Osteoblast (primary cell): ENCODE measurements at regions not wholly inside any gene's neighbourhood (a gene's known extent, or its start where the extent isn't known, plus 50 kb on each side); places are given as distances from the start of the nearest gene placed in this dataset.
A peak's percentile ranks its signal among the peaks of the same experiment; 100 is the strongest.

Experiments
- DNase-seq: peaks from one replicate; pipeline ENCODE4 v3.0.0; 2011; ENCODE audit warnings: low spot score, mixed read lengths; ENCODE audit not compliant: insufficient read length; ENCODE audit errors: missing footprints
- H2AFZ ChIP-seq: 2 replicates; pipeline ENCODE4 v1.6.0; 2011; ENCODE audit warnings: mild to moderate bottlenecking, low read length
- H3K27ac ChIP-seq: 2 replicates; pipeline ENCODE4 v1.5.1; 2011; ENCODE audit warnings: mild to moderate bottlenecking, low read depth, low read length, moderate library complexity
- H3K27me3 ChIP-seq: 2 replicates; pipeline ENCODE4 v1.6.0; 2012; ENCODE audit warnings: mild to moderate bottlenecking, control low read depth, inconsistent platforms, low read length, moderate library complexity; ENCODE audit not compliant: insufficient read depth
- H3K36me3 ChIP-seq: 2 replicates; pipeline ENCODE4 v1.5.1; 2011; ENCODE audit warnings: mild to moderate bottlenecking, low read length, control low read depth, moderate library complexity; ENCODE audit not compliant: insufficient read depth
- H3K4me1 ChIP-seq: 2 replicates; pipeline ENCODE4 v1.5.1; 2011; ENCODE audit warnings: mild to moderate bottlenecking, low read length, control low read depth, moderate library complexity; ENCODE audit not compliant: insufficient read depth
- H3K4me2 ChIP-seq: 2 replicates; pipeline ENCODE4 v1.6.0; 2011; ENCODE audit warnings: mild to moderate bottlenecking, low read length; ENCODE audit not compliant: insufficient read depth
- H3K4me3 ChIP-seq: fragments of 200-600 bp; sonication (generic); 3 replicates; pipeline ENCODE4 v1.5.1; 2012; ENCODE audit warnings: mild to moderate bottlenecking, low read length, inconsistent platforms; ENCODE audit not compliant: insufficient read depth
- H3K79me2 ChIP-seq: 2 replicates; pipeline ENCODE4 v1.6.0; 2012; ENCODE audit warnings: mild to moderate bottlenecking, low read length, control low read depth, inconsistent platforms; ENCODE audit not compliant: insufficient read depth
- H3K9me3 ChIP-seq: 2 replicates; pipeline ENCODE4 v1.5.1; 2011; ENCODE audit warnings: low read depth, low read length, control low read depth
- H4K20me1 ChIP-seq: 2 replicates; pipeline ENCODE4 v1.6.0; 2012; ENCODE audit warnings: mild to moderate bottlenecking, low read length, control low read depth; ENCODE audit not compliant: insufficient read depth
- CTCF ChIP-seq: IDR thresholded peaks from 2 replicates; pipeline ENCODE4 v1.5.1; 2011; ENCODE audit warnings: mild to moderate bottlenecking, low read depth, low read length, moderate library complexity; ENCODE audit errors: extremely low read depth

GRCh38 chr5:148769941-148770340, 56.5 kb upstream of the ADRB2 start:
- no peaks in the 10 kb centered on the region for H3K36me3 ChIP-seq
- H3K4me3 ChIP-seq: no peak overlapping the region
- H3K27ac ChIP-seq: no peak overlapping the region
- no peak for TF ChIP-seq CTCF
- H3K4me2 ChIP-seq: no peak overlapping the region
- H4K20me1 ChIP-seq: no peaks in the 10 kb centered on the region
- H3K9me3 ChIP-seq: no peaks in the 10 kb centered on the region
- no peak overlapping the region for H2AFZ ChIP-seq
- DNase-seq: no peak
- no peaks in the 10 kb centered on the region for H3K79me2 ChIP-seq
- H3K4me1 ChIP-seq: peaks cover 7% of the 10 kb centered on the region
- H3K27me3 ChIP-seq: no peaks in the 10 kb centered on the region

- no peak for DNase-seq
- no peak overlapping the region for H3K27ac ChIP-seq
- H2AFZ ChIP-seq: no peak overlapping the region
- no peak for TF ChIP-seq CTCF
- H3K9me3 ChIP-seq: no peaks in the 10 kb centered on the region
- H3K36me3 ChIP-seq: no peaks in the 10 kb centered on the region
- peaks cover 14% of the 10 kb centered on the region for H3K4me1 ChIP-seq
- H3K27me3 ChIP-seq: no peaks in the 10 kb centered on the region
- no peaks in the 10 kb centered on the region for H3K79me2 ChIP-seq
- no peaks in the 10 kb centered on the region for H4K20me1 ChIP-seq
- no peak overlapping the region for H3K4me3 ChIP-seq
- no peak overlapping the region for H3K4me2 ChIP-seq
Measured at GRCh38 chr5:148774313-148774712, 52.1 kb upstream of the ADRB2 start.

- TF ChIP-seq CTCF: no peak
- Histone ChIP-seq H3K27ac (peak overlapping the region; percentile 17), H3K27me3 (no peaks in the 10 kb centered on the region), H2AFZ (no peak overlapping the region), H3K9me3 (no peaks in the 10 kb centered on the region), H3K36me3 (no peaks in the 10 kb centered on the region), H3K4me2 (no peak overlapping the region), H4K20me1 (no peaks in the 10 kb centered on the region), H3K4me1 (peaks cover 14% of the 10 kb centered on the region), H3K79me2 (no peaks in the 10 kb centered on the region), H3K4me3 (no peak overlapping the region)
- no peak for DNase-seq
Measured at GRCh38 chr5:148776261-148776660, 50.1 kb upstream of the ADRB2 start.
